ENCODE measurements at regions not wholly inside any gene's neighbourhood (a gene's known extent, or its start where the extent isn't known, plus 50 kb on each side); places are given as distances from the start of the nearest gene placed in this dataset.
"Not testable (repeated sequence)": the region's sequence is repeated elsewhere in the genome, so short reads cannot be mapped to it uniquely, and the experiment has no call there.

DNA sequence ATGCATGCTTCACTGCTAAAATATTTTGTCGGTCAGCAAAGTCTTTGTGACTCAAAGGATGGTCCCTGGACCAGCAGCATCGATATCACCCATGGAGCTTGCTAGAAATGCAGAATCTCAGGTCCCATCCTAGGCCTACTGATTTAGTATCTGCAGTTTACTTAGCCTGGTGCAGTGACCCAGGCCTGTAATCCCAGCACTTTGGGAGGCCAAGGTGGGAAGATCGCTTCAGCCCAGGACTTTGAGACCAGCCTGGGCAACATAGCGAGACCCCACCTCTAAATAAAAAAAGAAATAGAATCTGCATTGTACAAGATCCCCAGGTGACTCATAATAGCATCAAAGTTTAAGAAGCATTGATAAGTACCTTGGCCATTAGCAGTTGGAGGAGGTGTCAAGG lies 248.7 kb downstream of the CD83 start:
- no peak for DNase-seq (ENCODE audit: low read depth)

DNA sequence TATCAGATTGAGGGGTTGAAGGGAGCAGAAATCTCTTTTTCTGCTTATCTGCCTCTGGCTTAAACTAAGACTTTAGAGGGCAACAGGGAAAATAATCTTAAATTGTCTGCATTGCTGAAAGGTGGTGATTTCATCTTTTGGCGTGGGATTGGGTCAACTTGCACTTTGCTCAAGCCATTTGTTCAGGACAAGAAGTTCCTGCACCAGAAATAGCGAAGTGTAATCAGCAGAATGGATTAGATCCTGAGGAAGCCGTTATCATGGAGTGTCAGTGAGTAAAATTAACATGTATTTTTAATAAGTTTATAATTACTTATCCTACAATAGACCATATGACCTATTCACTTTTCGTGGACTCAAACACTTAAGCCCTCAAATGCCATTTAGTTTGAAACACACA lies 249.3 kb downstream of the CD83 start:
- DNase-seq (ENCODE audit: low read depth): no peak

DNA sequence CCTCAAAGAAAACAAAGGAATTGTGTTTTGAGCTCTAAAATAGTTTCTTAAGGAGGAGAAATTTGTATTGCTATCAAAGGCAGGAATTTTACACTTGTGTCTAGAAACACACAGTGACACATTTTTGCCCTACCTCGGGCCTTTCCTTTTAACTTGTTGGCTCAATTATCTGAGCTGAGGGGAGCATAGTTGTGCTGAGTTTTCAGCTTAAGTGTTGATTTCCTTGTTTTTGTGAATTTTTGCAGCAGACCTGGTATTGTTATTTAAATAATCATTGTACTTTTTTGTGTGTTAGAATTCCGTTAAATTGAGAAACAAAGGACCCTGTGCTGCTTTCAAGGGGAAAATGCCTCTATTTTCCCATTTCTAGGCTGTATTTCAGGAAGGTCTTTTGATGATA lies 249.7 kb downstream of the CD83 start:
- DNase-seq (ENCODE audit: low read depth): no peak

DNA sequence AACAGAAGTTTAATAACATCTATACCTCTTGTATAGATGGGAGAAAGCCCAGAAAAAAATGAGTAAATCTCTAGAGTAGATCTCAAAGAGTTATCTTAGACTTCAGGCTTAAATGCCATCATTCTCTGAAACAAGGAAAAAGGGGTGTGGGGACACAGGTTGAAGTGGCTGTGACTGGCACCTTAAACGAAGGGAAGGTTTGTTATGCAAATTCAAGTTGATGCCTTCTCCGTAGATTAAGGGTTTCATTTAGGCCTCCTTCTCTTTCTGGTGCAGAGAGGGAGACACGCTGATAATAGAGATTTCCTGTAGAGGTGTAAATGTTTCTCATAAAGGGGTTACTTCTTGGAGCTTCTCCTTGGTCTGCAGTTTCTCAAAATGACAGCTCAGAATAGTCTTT lies 252.1 kb downstream of the CD83 start:
- DNase-seq (ENCODE audit: low read depth): no peak

DNA sequence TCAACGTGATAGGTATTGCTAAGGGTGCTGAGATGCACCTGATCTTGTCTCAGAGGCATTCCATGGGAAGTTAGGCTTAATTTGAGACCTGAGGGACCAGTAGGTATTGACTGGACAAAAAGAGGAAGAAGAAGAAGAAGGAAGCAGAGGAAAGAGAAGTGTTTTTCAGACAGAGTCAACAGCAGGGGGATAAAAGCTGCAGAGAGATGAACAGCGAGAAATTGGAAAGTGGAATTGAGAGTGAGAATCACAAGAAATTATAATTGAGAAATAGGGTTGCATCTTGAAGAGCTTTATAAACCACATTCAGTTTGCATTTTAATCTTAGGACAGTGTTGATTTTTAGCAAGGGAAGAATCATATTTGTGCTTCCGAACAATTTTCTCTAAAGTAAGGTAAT lies 254.0 kb downstream of the CD83 start:
- no peak for DNase-seq (ENCODE audit: low read depth)

DNA sequence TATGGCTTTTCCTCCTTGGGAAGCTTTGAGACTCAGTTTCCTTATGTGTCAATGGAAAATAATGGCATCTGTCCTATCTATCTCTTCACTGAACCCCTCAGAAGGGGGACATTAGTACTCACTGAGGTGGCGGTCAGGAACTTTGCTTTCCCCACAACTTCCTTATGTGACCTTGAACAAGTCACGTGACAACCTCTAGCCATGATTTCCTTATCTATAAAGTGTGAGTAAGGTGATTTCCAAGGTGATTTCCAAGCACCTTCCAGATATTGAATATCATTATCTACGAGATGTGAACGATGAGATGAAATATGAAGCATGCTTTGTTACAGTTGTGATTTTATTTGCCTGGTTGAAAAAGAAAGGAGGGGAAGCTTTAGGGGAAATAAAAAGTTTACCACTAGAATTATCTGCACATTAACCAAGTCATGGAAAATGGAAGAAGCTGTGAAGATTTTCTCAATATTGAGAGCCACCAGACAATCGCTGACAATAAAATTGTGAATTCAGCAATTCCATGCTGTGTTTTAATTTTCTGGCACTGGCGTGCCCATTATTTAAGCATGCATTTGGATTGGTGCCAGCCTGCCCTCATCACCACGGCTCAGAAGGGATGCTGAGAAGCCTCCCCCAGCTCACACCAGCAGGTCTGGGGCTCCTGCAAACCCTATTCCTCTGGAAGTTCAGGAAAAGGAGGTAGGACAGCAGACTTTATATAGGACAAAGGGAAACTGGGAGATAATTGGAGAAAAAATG lies 255.3 kb downstream of the CD83 start:
- DNase-seq (ENCODE audit: low read depth): no peak

DNA sequence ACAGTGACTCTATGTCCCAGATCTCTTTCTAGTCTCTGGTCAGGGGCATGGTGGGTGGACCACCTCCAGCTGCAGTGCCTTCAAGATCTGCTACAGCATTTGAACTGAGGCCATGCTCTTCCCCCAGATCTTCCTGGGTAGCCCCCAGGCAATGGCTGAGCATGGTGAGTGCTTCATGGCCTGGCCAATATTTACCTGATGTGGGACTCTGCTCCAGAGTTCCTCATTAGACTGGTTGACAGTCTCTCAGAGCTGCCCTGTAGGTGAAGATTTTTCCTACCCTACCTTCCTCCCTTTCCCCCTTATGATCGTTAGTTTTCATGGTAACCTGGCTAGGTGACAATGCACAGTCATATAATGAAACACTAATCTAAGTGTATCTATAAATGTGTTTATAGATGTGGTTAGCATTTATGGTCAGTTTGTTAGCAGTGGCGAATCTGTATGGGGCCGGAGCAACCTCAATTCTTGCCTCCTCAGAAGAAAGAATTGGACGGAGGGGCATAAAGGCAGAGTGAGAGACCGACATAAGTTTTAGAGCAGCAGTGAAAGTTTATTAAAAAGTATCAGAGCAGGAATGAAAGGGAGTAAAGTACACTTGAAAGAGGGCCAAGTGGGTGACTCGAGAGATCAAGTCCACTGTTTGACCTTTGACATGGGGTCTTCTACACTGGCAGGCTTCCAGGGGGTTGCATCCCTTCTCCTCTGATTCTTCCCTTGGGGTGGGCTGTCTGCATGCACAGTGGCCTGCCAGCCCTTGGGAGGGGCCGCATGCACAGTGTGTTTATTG lies 256.3 kb downstream of the CD83 start:
- no peak for DNase-seq (ENCODE audit: low read depth)

DNA sequence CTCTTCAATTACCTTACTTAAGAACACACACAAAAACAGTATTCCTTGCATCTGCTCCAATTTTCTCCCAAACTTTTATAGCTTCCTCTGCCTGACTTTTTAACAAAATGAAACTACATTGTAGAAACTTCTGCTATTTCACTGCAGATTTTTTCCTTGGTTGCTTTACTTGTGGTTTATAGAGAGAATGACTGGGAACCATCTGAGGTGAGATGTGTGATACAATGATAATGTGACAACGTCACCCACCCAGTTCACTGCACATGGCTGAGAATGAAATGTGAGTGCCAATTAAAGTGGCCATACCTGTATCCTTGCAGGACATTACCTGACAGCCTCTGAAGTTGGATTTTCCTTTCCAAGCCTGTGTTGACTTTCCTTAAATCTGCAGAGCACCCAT lies 258.4 kb downstream of the CD83 start:
- DNase-seq (ENCODE audit: low read depth): no peak

DNA sequence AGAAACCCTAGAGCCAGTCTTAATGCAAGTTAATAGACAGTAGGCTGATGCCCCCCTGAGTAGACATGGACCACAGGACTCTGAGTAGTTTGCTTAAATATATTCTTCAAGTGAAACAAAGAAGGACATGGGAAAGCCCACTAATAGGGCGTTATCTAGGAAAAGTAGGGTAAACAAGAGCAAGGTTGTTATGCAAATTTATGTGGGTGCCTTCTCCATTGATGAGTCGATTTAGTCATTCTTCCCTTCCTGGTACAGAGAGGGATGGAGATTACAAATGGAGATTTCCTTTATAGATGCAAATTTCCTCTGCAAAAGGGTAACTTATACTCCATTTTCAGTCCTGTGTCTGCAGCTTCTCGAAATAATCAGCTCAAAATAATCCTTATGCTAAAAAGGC lies 262.0 kb downstream of the CD83 start:
- no peak for DNase-seq (ENCODE audit: low read depth)

DNA sequence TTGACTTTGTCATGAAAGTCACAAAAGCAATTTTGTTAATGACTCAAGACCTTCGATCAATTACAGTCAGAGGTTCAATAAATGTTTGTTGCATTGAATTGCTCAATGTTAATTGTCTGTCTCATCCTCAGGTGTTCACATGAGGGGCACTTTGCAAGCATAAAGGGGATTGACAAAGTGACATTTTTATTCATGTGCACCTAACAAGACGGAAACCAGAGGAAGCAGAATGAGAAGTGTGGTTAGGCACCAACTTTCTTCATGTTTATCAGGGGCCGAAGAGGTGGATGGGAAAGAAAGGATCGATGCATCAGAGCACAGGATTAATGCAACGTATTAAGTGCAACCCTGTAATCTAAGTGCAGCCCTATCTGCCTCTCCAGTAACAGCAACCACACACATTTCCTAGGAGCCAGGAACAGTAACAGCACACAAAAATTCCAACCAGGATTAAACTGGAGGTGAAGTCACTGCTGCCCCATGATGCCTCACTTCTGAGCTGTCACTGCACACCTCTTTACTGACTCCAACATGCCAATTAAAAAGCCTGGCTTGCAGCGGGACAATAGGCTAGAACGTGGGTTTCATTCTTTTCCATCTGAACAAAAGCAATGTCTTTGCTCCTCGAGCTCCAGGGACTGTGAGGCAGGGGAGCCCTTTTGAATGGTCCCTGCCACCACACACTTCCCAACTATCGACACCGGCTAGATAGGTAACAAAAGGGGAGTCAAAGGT lies 262.7 kb downstream of the CD83 start:
- no peak for DNase-seq (ENCODE audit: low read depth)

DNA sequence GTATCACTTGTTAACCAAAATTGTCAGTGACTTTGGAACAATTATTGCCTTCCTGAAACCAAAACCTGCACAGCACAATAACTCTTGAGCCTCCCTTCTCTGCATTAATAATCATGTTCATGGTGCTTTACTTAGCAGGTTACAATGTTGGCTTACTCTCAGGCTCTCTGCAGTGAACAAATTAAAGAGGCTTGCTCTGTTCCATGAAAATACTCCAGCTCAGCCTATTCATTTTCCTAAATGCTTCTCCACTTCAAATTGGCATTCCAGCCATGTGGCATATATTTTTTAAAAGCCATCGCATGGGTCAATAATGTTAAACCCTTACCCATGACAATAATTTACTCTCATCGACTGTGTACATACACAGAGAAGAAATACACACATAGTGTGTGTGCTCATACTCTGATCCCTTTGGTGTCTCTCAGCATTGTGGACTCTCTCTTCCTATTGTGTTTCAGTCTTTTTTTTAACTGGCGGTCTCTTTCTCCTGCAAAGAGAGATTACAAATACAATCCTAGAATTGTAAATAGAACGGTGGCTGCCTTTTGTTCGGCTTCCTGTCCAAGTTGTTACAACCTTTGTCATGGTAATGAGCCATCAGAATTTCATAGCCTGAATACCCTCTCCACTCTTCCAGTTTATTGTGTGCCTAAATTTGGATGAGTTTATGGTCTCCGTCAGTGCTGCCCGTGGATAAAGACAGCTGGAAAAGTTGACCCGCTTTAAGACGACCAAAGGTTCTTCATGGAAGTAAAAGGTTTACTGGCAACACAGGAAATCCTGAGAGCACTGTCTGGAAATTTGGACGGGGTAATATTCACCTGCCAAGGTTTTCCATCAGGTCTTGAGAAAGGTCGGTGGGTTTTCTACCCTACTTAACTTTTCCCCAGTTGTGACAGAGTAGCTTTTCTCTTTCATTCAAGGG lies 263.6 kb downstream of the CD83 start:
- no peak for DNase-seq (ENCODE audit: low read depth)

DNA sequence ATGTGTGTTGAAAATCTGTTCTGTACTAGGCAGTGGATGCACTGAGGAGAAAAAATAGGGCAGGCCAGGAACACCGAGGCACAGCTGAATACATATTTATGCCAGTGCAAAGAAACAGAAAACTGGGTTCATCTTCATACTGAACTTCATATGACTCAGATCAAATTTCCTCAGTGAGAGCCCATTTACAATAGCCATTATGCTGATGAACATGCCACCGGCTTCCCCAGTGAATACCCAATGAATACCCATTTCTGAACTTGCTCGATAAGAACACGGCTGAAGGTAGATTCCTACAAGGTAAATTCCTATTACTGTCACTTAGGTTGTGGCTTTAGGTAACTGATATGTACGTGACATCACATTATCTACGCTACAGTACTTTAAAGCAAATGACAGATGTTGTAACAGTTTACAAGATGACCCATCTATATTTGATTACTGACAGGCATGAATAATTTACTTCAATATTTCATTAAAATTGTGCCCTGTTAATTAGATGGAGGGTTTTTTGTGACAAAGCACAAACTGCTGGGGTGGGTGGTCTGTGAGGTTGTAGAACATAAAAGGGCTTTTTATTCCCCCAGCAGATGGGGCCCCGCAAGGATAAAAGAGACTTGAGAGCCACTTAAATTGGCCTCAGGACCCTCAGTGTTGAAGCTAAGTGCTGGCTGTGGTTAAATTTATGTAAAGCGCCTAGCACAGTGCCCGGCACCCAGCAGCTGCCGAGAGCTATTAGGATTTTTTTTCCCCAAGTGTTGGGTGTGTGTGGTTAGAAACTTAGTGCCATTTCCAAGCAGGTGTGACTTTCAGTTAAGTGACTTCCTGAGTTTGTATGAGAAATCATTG lies 264.5 kb downstream of the CD83 start:
- DNase-seq (ENCODE audit: low read depth): no peak

DNA sequence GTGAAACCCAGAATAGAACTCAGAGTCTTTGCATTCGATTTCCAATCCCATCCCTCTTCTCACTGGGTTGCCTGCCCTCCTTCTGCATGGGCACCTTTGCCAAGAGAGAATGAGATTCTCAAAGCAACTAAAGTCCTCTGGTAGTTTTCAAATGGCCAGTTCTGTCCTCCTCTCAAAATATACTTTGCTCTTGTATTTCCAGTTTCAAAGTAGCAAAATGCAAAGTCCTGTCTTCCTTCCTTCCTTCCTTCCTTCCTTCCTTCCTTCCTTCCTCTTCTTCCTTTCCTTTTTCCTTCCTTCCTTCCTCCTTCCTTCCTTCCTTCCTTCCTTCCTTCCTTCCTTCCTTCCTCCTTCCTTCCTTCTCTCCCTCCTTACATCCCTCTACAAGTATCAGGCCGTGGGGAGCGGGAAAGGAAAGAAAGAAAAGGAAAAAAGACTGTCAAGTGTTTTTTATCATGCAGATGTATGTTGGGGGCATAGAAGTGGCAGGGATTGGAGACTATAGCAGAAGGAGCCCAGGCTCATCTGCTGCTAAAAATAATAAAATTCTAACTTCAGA lies 265.2 kb downstream of the CD83 start:
- no peak for DNase-seq (ENCODE audit: low read depth)

DNA sequence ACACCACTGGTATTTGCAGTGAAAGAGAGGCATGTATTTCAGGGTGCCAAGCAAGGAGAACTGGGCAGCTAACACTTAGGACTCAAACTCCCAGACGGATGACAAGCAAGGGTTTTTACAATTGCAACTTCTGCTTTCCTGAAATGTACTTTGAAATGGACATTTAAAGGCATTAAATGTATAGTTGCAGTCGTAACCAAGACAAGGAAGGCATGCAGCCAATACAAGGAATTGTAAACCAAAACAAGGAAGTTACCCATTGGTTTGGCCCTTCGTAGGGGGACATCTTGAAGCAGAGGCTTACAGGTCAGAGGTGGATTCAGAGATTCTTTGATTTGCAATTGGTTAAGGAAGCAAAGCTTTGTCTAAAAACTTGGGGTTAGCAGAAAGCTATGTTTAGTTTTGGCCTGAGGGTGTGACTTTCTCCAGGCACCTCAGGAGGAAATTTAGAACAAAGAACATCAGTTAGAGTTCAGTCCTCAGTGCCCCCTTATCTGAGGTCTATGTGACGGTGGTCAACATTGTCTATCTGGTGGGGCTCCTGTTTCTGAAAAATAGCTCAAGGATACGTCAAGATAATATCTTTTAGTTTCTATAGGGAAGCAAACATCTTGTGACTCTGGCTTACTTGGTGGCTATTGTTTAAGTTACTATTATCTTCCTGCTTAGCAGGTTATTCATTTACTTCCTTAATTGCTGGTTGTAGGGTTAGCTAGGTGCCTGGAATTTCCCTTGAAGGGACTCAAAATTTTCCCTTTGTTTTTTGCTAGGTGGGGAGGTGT lies 266.0 kb downstream of the CD83 start:
- DNase-seq (ENCODE audit: low read depth): no peak

DNA sequence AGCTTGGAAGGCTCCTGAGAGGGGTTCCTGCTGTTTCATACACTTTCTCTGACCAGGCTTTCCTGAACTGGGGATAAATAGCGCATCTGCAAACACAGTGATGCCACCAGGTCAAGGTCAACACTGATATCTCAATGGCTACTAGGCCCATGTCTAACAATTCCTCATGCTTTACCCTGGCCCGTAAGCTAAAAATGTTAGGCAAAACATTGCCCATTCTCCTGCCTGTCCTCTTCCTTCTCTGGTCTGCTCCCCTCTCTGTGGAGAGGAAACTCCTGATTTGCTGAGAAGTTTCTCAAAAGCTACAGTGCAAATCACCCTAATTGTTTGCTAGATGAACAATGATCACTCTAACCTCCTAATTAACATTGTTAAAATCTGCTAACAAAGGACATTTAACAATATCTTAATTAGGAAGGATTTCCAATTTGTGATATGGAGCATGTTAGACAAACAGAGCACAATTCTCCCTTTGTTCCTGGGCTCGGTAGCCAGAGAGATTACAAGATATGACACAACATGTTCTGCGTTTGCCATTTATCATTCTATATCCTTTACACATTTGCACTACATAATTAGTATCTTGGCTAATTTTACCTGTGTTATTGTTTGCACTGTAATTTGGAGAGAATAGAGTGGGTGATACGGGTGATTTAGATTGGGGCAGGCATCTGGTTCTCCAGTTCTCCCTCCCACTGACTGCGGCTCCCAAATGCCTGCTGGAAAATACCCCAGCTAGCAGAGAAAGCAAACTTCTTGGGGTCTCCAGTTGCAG lies 266.8 kb downstream of the CD83 start:
- no peak for DNase-seq (ENCODE audit: low read depth)

DNA sequence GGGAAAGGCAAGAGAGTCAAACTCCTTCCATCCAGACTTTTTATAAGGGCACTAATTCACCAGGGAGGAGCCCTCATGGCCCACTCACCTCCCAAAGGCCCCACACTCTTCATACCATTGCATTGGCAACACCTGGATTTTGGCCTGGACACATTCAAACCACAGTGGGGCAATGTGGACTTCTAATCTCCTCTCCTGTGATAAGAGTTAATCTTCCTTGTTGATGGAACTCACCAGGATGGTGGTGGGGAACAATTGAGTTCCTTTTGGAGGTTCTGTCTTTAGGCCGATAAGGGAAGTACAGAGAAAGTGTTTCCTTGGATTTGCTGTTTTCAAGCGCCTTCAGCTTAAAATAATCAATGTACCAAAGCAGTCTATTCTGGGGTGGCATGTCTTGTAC lies 268.7 kb downstream of the CD83 start:
- DNase-seq (ENCODE audit: low read depth): no peak

DNA sequence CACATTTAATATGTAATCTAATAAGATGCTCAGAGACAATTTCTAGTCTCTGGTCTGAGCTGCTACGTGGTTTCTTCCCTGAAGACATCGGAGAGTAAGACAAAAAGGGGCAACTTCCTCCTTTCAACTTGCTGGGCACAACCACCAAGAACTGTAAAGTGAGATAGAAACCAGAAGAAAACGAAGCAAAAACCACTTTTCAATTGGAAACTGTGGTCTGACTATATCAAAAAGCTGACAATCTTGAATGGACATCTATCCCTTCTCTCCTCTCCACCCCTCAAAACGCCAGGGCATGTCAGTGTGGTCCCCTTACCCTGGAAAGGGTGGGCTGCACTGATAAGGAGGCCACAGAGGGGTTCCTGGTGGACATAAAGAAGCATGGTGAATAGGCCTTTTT lies 269.1 kb downstream of the CD83 start:
- DNase-seq (ENCODE audit: low read depth): no peak

DNA sequence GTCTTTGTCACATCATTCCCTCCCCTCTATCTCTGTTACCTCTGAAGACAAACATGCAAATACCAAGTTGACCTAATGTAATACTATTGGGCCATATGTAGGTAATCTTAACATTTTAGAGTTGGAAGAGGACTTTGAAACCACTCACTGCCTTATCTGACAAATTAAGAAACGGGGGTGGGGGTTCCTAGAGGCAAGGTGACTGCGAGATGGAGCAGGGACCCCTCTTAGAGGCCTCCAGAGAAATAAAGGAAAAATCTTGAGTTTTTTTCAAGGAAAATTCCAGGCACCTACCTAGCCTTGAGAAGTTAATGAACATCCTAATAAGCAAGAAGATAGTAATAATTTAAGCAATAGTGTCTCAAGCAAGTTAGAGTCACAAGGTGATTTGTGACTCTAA lies 270.8 kb downstream of the CD83 start:
- DNase-seq (ENCODE audit: low read depth): no peak

DNA sequence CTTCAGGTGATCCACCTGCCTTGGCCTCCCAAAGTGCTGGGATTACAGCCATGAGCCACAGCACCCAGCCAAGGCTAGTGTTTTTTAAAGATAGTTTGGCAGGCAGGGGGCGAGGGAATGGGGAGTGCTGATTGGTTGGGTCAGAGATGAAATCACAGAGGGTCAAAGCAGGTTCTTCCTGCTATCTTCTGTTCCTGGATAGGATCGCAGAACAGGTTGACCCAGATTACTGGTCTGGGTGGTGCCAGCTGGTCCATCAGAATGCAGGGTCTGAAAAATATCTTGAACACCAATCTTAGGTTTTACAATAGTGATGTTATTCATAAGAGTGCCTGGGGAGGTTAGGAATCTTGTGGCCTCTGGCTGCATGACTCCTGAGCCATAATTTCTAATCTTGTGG lies 272.2 kb downstream of the CD83 start:
- not testable (repeated sequence) for DNase-seq (ENCODE audit: low read depth)

Data from Daoy (cell line).